Mesodermal cell (in vitro differentiated cells): ENCODE measurements at regions not wholly inside any gene's neighbourhood (a gene's known extent, or its start where the extent isn't known, plus 50 kb on each side); places are given as distances from the start of the nearest gene placed in this dataset.

Source experiments
- H3K27ac ChIP-seq: 2 replicates; pipeline ENCODE4 v1.7.0; 2013; ENCODE audit warnings: mild to moderate bottlenecking, low read depth, low read length, moderate library complexity; ENCODE audit not compliant: severe bottlenecking
- H3K36me3 ChIP-seq: 2 replicates; pipeline ENCODE4 v1.7.1; 2013; ENCODE audit warnings: mild to moderate bottlenecking, low read length, moderate library complexity; ENCODE audit not compliant: control insufficient read depth, insufficient read depth
- H3K4me1 ChIP-seq: one replicate; pipeline ENCODE4 v1.7.1; 2013; ENCODE audit warnings: mild to moderate bottlenecking, low read length; ENCODE audit not compliant: insufficient read depth, control insufficient read depth, poor library complexity, severe bottlenecking
- H3K4me3 ChIP-seq: 2 replicates; pipeline ENCODE4 v1.7.0; 2013; ENCODE audit warnings: low read length, control low read depth, mild to moderate bottlenecking; ENCODE audit not compliant: insufficient read depth, poor library complexity, severe bottlenecking; ENCODE audit errors: extremely low read depth
- H3K9me3 ChIP-seq: 2 replicates; pipeline ENCODE4 v1.7.1; 2013; ENCODE audit warnings: mild to moderate bottlenecking, low read length, moderate library complexity; ENCODE audit not compliant: control insufficient read depth
- WGBS, 2 experiments: methylation state at CpG; one replicate each; pipeline ENCODE4 v1.1.5; 2013; ENCODE audit warnings: missing lambda C conversion rate in 2 of 2; ENCODE audit not compliant: insufficient coverage in 2 of 2; 5-methylcytosine and 5-hydroxymethylcytosine counted together

DNA sequence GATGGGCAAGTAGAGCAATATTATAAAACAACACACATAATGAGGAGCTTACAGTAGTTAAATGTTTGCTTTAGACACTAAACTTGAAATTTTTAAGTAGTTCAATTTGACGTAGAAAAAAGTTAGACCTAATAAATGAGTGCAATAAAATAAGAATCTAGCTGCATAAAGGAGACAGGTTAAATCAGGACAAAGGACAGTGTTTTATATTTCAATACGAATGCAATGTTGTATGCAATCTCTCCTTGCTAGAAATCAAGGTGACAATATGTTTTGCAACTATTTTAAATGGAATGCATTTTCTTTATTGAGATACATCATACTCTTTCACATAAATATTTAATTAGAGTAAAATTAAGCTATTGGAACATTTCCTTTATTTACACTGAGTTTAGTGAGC is 267.9 kb downstream of the CASP12 start:
- H3K9me3 ChIP-seq, result no peaks in the 10 kb centered on the region
- H3K4me3 ChIP-seq, result no peak overlapping the region
- H3K36me3 ChIP-seq, result no peaks in the 10 kb centered on the region
- H3K4me1 ChIP-seq, result no peaks in the 10 kb centered on the region
- H3K27ac ChIP-seq, result no peak overlapping the region
- 100% methylated on average over 1 of the region's 2 CpGs; no CpG with 5 or more reads in 1 of the 2 experiments for WGBS, 2 experiments

DNA sequence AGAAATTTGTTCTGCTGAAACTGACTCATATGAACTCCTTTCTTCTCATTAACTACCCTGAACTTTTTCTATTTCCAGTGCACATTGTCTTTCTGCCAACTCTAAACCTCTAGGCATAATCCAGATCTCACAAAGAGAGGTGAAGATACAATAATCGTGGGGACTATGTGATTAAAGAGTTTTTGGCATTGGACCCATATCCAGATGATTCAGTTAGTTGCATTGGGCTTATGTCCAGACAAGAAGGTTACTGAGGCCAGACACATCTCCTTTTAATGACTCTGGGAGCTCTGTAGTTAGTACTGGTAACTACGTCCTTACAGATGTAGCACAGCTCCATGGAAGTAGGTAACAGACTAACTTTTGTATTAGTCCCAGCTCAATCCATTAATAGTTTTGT is 273.0 kb downstream of the CASP12 start:
- H3K9me3 ChIP-seq, result no peaks in the 10 kb centered on the region
- 100% methylated on average over 1 to 2 of the region's 2 CpGs for WGBS, 2 experiments
- H3K4me1 ChIP-seq, result peaks cover 4% of the 10 kb centered on the region
- H3K4me3 ChIP-seq, result no peak overlapping the region
- no peaks in the 10 kb centered on the region for H3K36me3 ChIP-seq
- no peak overlapping the region for H3K27ac ChIP-seq

GRCh38 chr11:104624021-104624420 is 274.2 kb downstream of the CASP12 start:
- no peak overlapping the region for H3K27ac ChIP-seq
- no peaks in the 10 kb centered on the region for H3K9me3 ChIP-seq
- H3K4me3 ChIP-seq, result no peak overlapping the region
- peaks cover 4% of the 10 kb centered on the region for H3K4me1 ChIP-seq
- no peaks in the 10 kb centered on the region for H3K36me3 ChIP-seq

DNA sequence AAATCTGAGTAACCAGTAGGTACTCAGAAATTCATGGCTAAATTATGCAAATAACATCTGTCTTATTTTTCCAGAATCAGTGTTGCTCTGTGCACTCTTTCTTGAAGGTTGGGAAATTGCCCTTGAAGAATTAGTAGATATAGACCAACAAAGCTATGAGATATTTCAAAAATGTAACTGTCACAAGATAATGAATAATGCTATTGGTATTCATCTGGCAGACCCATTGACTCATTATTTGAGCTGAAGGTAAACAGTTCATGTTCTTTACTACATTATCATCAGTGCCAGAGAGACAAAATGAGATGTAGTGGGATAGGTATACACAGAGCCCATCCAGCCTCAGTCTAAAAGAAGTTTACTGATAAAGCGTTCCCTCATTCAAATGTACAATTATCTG is 274.7 kb downstream of the CASP12 start:
- Histone ChIP-seq H3K36me3 (no peaks in the 10 kb centered on the region), H3K27ac (no peak overlapping the region), H3K4me3 (no peak overlapping the region), H3K9me3 (no peaks in the 10 kb centered on the region), H3K4me1 (peaks cover 4% of the 10 kb centered on the region)
- no CpG with 5 or more reads among the region's 1 CpG for WGBS, 2 experiments

DNA sequence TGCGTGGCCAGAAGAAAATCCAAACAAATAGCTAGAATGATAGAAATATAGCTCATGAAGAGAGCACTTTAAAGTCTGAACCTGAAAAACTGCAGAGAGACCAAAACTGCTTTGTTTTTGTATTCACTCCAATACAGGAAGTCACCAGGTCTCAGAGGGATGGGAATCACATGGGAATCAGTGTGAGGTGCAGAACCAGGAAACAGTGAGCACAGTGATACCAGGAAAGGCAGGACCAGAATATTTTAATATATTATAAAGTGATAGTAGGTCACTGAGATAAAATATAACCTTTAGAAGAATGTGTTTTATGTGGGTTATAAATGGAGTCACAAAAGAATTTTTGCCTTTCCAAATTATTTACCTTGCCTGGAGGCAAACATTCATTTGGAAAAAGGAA is 277.3 kb downstream of the CASP12 start:
- peaks cover 4% of the 10 kb centered on the region for H3K4me1 ChIP-seq
- no peaks in the 10 kb centered on the region for H3K36me3 ChIP-seq
- WGBS, 2 experiments, result 88% methylated on average over 1 of the region's 1 CpG; no CpG with 5 or more reads in 1 of the 2 experiments
- H3K27ac ChIP-seq, result no peak overlapping the region
- H3K4me3 ChIP-seq, result no peak overlapping the region
- no peaks in the 10 kb centered on the region for H3K9me3 ChIP-seq

- peaks cover 4% of the 10 kb centered on the region for H3K4me1 ChIP-seq
- H3K4me3 ChIP-seq, result no peak overlapping the region
- no peak overlapping the region for H3K27ac ChIP-seq
- no peaks in the 10 kb centered on the region for H3K9me3 ChIP-seq
- WGBS, 2 experiments, result 100% methylated on average over 1 of the region's 3 CpGs
- no peaks in the 10 kb centered on the region for H3K36me3 ChIP-seq
These were observed 278.5 kb downstream of the CASP12 start for GRCh38 chr11:104619751-104620150.

- no peaks in the 10 kb centered on the region for H3K9me3 ChIP-seq
- H3K4me3 ChIP-seq, result no peak overlapping the region
- WGBS, 2 experiments, result 96% methylated on average over 4 of the region's 4 CpGs; no CpG with 5 or more reads in 1 of the 2 experiments
- no peaks in the 10 kb centered on the region for H3K36me3 ChIP-seq
- H3K4me1 ChIP-seq, result peaks cover 4% of the 10 kb centered on the region
- H3K27ac ChIP-seq, result no peak overlapping the region
These were observed 279.3 kb downstream of the CASP12 start for GRCh38 chr11:104618954-104619353.

DNA sequence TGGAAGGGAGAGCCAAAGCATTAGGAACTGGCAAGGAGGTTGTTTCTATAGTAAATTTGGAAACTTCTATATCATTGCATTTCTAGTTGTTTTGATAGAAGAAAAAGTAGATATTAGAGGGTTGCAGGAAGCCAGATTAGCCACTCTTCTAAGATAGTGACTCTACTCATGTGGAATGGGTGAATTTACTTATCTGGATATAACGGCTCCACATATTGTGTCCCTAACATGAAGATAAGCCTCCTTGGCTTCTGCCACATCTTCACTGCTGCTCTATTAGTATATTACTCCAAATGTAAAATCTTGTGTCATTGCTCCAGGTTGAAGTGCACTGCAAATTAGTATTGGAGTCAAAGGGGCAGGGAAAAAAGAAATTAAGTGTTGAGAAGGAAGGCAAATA is 283.3 kb downstream of the CASP12 start:
- Histone ChIP-seq H3K9me3 (no peaks in the 10 kb centered on the region), H3K27ac (no peak overlapping the region), H3K36me3 (no peaks in the 10 kb centered on the region), H3K4me1 (no peaks in the 10 kb centered on the region), H3K4me3 (no peak overlapping the region)
- no CpG with 5 or more reads among the region's 1 CpG for WGBS, 2 experiments

- no peaks in the 10 kb centered on the region for H3K4me1 ChIP-seq
- no CpG with 5 or more reads among the region's 1 CpG for WGBS, 2 experiments
- no peak overlapping the region for H3K4me3 ChIP-seq
- no peak overlapping the region for H3K27ac ChIP-seq
- no peaks in the 10 kb centered on the region for H3K9me3 ChIP-seq
- H3K36me3 ChIP-seq, result no peaks in the 10 kb centered on the region
These were observed 284.1 kb downstream of the CASP12 start for GRCh38 chr11:104614117-104614680.

DNA sequence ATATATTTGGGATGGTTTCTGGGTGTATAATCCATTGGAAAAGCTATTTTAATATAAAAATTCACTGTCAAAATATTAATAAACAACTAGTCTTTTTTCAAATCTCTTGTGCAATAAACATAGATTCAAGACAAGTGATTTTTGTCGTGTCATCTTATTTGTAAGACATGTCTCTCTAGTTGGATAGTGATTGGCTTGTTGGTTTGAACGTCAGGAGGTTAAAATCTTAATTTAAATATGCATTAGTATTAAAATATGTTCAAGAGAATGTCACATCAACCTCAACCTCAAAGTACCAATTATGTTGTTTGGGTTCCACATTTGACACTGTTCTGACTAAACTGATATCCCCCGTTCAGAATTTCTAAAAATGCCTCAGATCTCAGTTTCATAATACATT is 287.6 kb downstream of the CASP12 start:
- Histone ChIP-seq H3K4me3 (no peak overlapping the region), H3K27ac (no peak overlapping the region), H3K4me1 (no peaks in the 10 kb centered on the region), H3K36me3 (no peaks in the 10 kb centered on the region), H3K9me3 (no peaks in the 10 kb centered on the region)
- no CpG with 5 or more reads among the region's 3 CpGs for WGBS, 2 experiments

DNA sequence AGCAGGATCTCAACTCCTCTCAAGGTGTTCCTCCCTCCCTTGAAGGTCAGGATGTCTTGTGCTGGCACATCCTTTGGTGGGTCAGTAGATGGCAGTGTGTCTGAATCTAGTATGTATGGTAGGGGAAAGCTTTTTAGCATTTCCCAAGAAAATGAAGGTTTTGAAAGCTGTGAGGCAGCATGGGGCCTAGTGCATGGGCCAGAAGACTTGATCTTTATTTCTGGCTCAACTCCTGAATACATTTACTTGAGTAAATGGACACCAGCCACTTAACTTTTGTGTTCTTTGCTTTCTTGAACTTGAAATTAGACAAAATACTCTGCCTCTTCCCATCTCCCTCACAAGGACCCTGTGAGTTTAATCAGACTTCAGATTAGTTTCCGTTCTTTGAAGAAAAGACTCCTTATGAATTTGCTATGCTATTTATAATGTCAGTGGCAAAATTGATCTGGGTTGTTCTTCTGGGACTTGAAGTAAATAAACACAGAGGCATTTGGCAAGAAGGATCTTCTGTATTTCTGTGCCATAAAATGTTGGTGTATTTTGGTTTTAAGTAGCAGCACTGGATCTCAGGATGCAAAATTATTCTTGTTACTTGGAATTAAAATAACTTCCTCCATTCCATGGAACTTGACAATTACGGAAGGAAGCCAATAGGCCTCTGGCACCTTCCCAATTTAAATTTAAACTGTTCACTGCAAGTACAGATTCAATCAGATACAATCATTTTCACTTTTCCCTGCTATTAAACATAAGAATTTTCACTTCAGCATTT is 288.8 kb downstream of the CASP12 start:
- Histone ChIP-seq H3K36me3 (no peaks in the 10 kb centered on the region), H3K9me3 (no peaks in the 10 kb centered on the region), H3K4me1 (no peaks in the 10 kb centered on the region), H3K27ac (no peak overlapping the region), H3K4me3 (no peak overlapping the region)
- WGBS, 2 experiments, result 95 to 100% methylated on average over 1 to 2 of the region's 2 CpGs
